ENCODE measurements at regions not wholly inside any gene's neighbourhood (a gene's known extent, or its start where the extent isn't known, plus 50 kb on each side); places are given as distances from the start of the nearest gene placed in this dataset.

DNA sequence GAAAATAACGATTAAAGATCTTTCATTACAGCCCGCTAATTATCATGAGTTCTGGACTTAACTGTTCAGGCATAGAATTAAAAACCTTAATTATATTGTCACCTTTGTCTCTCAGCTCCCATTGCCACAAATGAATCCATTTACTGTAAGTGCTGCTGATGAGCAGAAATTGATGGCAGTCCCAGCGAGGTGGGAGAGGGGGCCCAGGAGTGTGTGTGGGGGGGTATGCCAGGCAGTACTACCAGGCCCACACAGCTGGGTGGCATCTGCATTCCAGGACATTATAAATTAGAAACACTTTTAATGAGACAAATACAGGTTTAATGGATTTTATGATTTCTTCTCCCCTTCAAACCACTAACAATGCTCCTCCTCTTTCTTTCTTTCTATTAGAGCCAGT is 196.0 kb downstream of the MELK start:
- no peaks in the 10 kb centered on the region for H3K9me3 Mint-ChIP-seq

DNA sequence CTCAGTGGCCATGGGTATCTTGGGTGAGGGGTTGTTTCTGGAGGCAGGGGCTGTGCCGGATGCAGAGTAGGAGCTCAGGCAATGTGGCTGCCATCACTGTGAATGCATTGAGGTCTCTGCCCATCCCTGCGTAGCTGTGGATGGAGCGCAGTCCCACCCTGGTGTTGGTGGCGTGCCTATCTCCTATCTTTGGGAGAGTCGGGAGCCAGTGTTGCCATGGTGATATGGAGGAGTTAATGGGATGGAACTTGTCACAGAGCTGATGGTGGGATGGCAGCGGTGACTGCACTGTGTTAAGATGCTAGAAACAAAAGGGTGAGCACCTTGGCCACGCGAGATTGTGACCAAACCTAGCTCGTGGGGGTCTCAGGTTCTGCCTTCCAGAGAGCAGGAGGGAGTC is 197.3 kb downstream of the MELK start:
- Mint-ChIP-seq H3K9me3 (no peaks in the 10 kb centered on the region), H3K4me3 (ENCODE audit: low read depth) (no peak overlapping the region), H3K27ac (no peak overlapping the region), H3K36me3 (ENCODE audit: low read depth) (no peaks in the 10 kb centered on the region), H3K27me3 (ENCODE audit: low read depth) (peaks cover 22% of the 10 kb centered on the region), H3K4me1 (ENCODE audit: low read depth) (peaks cover 2% of the 10 kb centered on the region)
- intact Hi-C loops (cut with micrococcal nuclease): no loop called here
- no peak for DNase-seq (ENCODE audit: low spot score)

More for the DNA sequence above, 196.0 kb downstream of the MELK start:
- H3K27me3 Mint-ChIP-seq (ENCODE audit: low read depth): peaks cover 22% of the 10 kb centered on the region
- intact Hi-C loops (cut with micrococcal nuclease): no loop called here
- no peak for DNase-seq (ENCODE audit: low spot score)
- H3K4me3 Mint-ChIP-seq (ENCODE audit: low read depth): no peak overlapping the region
- H3K36me3 Mint-ChIP-seq (ENCODE audit: low read depth): no peaks in the 10 kb centered on the region
- no peak overlapping the region for H3K27ac Mint-ChIP-seq
- H3K4me1 Mint-ChIP-seq (ENCODE audit: low read depth): peaks cover 2% of the 10 kb centered on the region

DNA sequence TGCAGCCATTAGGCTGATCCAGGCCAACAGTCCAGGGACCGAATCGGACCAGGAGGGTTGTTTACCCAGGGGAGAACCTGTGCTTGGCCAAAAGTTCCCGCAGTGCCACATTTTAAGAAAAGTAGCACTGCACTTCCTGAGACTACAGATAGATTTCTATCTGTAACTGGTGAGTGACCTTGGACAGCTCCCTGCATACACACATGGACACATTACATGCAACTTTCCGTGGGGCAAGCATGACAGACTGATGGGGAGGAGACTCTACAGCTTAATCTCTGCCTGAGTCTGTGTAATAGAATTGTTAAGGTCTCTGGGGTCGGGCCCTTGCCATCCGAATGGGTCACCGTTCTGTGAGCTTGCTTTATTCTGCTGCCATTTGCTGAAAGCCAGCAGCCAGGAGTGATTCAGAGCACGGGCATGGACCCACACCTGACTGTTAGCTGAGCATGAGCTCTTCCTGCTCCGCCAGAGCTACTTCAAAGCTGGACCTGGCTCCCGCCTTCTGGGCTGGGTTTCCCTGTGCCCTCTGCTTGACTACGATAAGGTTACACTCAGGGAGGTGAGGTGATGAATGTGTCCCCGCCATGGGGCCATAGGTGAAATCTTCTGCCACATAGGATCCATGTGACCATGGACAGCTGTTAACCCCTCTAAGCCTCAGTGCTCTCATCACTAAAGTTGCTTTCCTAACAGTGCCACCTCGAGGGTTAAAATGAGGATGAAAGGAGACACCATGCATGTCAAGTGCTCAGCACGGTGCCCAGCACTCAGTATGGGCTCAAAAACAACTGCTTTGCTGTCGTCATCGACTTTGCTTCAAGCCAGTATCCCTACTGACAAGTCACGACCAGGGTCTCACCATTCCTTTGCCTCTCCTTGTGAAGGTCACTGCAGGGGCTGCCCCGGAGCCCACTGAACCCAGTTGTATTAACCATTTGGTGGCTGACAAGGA is 200.0 kb downstream of the MELK start:
- no peak overlapping the region for H3K4me3 Mint-ChIP-seq (ENCODE audit: low read depth)
- no peaks in the 10 kb centered on the region for H3K9me3 Mint-ChIP-seq
- peaks cover 19% of the 10 kb centered on the region for H3K27me3 Mint-ChIP-seq (ENCODE audit: low read depth)
- no peak overlapping the region for H3K27ac Mint-ChIP-seq
- H3K36me3 Mint-ChIP-seq (ENCODE audit: low read depth): no peaks in the 10 kb centered on the region
- no peaks in the 10 kb centered on the region for H3K4me1 Mint-ChIP-seq (ENCODE audit: low read depth)
- DNase-seq (ENCODE audit: low spot score): no peak
- intact Hi-C loops (cut with micrococcal nuclease): no loop called here

DNA sequence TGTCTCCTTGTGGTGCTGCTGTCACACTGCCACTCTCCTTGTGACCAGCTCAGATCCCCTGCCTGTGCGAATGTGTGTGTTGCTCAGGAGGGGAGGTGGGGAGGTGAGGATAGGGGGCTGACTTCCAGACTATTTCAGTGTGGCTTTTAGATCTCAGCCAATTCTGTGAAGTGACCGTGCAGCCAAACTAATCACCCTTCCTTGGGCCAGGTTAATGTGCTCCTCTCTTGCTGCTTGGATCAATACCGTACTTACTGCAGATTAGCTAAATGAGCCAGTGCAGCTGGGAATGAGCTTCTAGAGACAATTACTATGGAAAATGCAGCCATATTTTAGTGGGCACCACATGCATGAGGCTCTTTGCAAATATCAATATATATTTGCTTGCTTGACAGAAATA is 206.0 kb downstream of the MELK start:
- Mint-ChIP-seq H3K9me3 (no peaks in the 10 kb centered on the region), H3K27me3 (ENCODE audit: low read depth) (peaks cover 16% of the 10 kb centered on the region), H3K4me1 (ENCODE audit: low read depth) (no peaks in the 10 kb centered on the region), H3K36me3 (ENCODE audit: low read depth) (no peaks in the 10 kb centered on the region), H3K27ac (no peak overlapping the region), H3K4me3 (ENCODE audit: low read depth) (no peak overlapping the region)
- DNase-seq (ENCODE audit: low spot score): no peak
- intact Hi-C loops (cut with micrococcal nuclease): no loop called here

DNA sequence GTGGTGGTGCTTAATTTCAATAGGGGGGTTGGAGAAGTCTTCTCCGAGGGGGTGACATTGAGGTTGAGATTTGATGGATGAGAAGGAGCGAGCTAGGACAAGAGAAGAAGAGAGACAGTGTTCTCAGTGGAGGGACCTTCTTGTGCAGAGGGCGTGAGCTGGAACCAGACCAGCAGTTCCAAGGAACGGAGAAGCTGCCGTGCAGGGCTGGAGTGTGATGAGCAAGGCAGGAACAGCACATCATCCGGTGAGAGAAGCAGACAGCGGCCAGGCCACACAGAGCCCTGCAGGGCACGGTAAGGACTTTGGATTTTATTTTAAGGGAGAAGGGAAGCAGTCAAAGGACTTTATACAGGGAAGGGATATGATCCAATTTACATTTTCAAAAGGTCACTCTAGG is 206.9 kb downstream of the MELK start:
- peaks cover 16% of the 10 kb centered on the region for H3K27me3 Mint-ChIP-seq (ENCODE audit: low read depth)
- no peak overlapping the region for H3K27ac Mint-ChIP-seq
- no peaks in the 10 kb centered on the region for H3K4me1 Mint-ChIP-seq (ENCODE audit: low read depth)
- H3K36me3 Mint-ChIP-seq (ENCODE audit: low read depth): no peaks in the 10 kb centered on the region
- DNase-seq (ENCODE audit: low spot score): no peak
- no peaks in the 10 kb centered on the region for H3K9me3 Mint-ChIP-seq
- intact Hi-C loops (cut with micrococcal nuclease): no loop called here
- H3K4me3 Mint-ChIP-seq (ENCODE audit: low read depth): no peak overlapping the region

DNA sequence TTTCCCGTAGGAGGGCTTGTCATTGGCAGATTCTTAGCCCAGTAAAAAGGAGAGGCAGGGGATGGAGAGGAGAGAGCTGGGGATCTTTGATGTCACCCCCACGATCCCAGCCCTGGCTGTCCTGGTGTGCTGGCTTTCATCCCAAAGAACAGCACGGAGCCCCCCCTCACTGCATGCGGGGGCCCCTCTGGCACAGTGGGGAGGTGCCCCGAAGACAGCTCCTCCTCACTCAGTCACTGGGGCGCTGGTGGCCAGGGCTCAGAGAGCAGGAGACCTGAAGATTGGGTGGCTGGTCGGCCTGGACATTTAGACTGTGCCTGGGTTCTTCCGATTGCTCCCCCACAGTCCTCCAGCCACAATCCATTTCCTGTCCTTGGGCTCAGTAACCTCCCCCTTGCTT is 207.5 kb downstream of the MELK start:
- DNase-seq (ENCODE audit: low spot score): no peak
- Mint-ChIP-seq H3K27me3 (ENCODE audit: low read depth) (peaks cover 17% of the 10 kb centered on the region), H3K36me3 (ENCODE audit: low read depth) (no peaks in the 10 kb centered on the region), H3K27ac (no peak overlapping the region), H3K4me3 (ENCODE audit: low read depth) (no peak overlapping the region), H3K9me3 (no peaks in the 10 kb centered on the region), H3K4me1 (ENCODE audit: low read depth) (no peaks in the 10 kb centered on the region)
- intact Hi-C loops (cut with micrococcal nuclease): no loop called here

DNA sequence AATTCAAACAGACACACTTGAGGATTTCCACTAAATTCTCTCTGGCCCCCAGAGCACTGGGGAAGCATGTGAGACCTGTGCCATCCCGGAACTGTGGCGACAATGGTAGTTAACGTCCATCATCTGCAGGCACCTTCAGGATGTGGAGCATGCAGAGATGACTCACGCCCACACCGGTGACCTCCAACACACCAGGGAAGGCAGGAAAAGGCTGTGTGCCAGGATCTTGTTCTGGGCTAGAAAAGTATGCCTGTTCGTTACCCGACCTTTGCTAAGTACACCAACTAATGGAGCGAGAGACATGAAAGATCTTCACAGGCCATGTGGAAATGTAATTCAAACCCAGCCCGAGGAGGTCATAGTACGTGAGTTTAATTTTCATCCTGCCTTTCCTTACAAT is 208.8 kb downstream of the MELK start:
- no peaks in the 10 kb centered on the region for H3K4me1 Mint-ChIP-seq (ENCODE audit: low read depth)
- intact Hi-C loops (cut with micrococcal nuclease): no loop called here
- no peak overlapping the region for H3K4me3 Mint-ChIP-seq (ENCODE audit: low read depth)
- no peak for DNase-seq (ENCODE audit: low spot score)
- no peaks in the 10 kb centered on the region for H3K36me3 Mint-ChIP-seq (ENCODE audit: low read depth)
- H3K27ac Mint-ChIP-seq: no peak overlapping the region
- peaks cover 17% of the 10 kb centered on the region for H3K27me3 Mint-ChIP-seq (ENCODE audit: low read depth)
- no peaks in the 10 kb centered on the region for H3K9me3 Mint-ChIP-seq
